GM18873 (cell line): ENCODE measurements at regions not wholly inside any gene's neighbourhood (a gene's known extent, or its start where the extent isn't known, plus 50 kb on each side); places are given as distances from the start of the nearest gene placed in this dataset.
"Not testable (repeated sequence)": the region's sequence is repeated elsewhere in the genome, so short reads cannot be mapped to it uniquely, and the experiment has no call there.

Experiments used
- ATAC-seq: cut with Tn5 transposase; IDR thresholded peaks from one replicate; pipeline ENCODE4 v1.9.1; 2021; ENCODE audit warnings: mild to moderate bottlenecking, moderate library complexity, moderate number of reproducible peaks; ENCODE audit not compliant: unreplicated experiment, low FRiP score

DNA sequence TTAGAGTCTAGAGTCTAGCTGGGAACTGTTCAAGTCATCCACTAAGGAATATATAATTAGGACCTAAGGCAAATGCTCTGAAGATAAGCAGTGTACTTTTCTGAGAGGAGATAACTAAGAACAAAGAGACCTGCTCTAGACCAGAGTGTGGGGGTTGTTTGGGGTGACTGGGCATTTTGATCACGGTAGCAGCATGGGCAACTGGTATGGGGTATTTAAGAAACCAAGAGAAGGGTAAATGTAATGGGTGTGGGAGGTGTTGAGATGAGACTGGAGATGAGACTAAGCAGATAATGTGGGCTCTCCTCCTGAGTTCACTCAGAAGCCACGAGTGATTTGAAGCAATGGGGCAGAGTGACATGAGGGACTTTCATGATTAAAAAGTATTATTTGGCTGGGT, 1082.9 kb downstream of the GATA3 start:
- no peak for ATAC-seq

DNA sequence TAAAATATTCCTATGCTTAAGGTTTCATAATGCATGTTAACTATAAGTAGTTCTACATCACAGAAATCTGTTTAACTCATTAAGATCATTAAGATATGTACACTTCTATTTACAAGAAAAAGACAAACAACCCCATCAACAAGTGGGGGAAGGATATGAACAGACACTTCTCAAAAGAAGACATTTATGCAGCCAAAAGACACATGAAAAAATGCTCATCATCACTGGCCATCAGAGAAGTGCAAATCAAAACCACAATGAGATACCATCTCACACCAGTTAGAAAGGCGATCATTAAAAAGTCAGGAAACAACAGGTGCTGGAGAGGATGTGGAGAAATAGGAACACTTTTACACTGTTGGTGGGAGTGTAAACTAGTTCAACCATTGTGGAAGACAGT, 1084.3 kb downstream of the GATA3 start:
- not testable (repeated sequence) for ATAC-seq

GRCh38 chr10:9140373-9140772, 1085.9 kb downstream of the GATA3 start:
- no peak for ATAC-seq

DNA sequence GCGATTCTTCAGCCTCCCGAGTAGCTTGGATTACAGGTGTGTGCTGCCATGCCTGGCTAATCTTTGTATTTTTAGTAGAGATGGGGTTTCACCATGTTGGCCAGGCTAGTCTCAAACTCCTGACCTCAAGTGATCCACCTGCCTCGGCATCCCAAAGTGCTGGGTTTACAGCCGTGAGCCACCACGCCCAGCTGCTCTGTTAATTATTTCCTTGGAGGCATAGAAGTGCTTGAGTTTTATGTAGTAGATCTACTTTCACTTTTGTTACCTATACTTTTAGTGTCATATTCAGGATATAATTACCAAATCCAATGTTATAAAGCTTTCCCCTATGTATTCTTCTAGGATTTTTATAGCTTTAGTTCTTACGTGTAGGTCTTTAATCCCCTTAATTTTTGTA, 1093.0 kb downstream of the GATA3 start:
- ATAC-seq = no peak

GRCh38 chr10:9149134-9149533, 1094.6 kb downstream of the GATA3 start:
- no peak for ATAC-seq

DNA sequence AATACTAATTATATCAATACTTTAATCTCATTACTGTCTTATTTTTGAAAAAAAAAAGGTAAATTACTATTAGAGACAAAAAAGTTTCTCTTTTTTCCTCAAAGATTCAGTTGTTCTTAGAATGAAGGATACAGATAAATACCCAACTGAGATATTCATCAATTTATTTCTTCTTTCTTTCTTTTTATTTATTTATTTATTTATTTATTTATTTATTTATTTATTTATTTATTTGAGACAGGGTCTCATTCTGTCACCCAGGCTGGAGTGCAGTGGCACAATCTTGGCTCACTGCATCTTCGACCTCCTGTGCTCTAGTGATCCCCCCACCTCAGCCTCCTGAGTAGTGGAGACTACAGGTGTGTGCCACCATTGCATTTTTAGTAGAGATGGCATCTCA, 1098.6 kb downstream of the GATA3 start:
- ATAC-seq = not testable (repeated sequence)

- ATAC-seq = no peak
Measured at GRCh38 chr10:9157656-9158055, 1103.2 kb downstream of the GATA3 start.

DNA sequence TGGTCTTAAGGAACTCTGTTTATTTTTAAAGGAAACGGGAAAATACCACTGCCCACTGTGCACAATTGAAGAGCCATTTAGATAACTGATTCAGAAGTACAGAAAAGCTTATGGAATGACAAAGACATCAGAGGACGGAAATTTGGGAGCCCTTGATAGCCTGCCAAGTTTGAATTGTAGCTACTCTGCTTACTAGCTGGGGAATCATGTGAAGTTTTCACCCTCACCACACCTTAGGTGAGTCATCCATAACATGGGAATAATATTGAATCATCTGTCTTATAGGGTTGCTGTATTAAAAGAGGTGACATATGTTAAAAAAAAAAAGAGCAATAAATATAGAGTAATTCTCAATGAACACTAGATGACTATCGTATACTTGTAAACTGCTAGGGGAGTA, 1104.2 kb downstream of the GATA3 start:
- no peak for ATAC-seq

DNA sequence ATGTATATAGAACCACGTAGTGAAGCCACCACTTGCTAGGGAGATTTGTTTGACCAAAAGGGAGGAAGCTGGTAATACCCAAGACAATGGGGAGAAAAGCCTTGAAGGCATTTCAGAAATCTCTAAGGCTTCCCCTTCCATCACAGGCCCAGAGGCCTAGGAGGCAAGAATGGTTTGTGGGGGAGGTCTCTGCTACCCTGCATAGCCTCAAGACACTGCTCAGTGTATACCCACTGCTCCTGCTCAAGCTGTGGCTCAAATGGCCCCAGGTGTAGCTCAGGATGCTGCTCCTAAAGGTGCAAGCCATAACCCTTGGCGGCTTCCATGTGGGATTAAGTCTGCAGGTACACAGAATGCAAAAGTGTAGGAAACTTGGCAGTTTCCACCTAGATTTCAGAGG, 1105.8 kb downstream of the GATA3 start:
- ATAC-seq = no peak

- ATAC-seq = no peak
Measured at GRCh38 chr10:9163699-9164098, 1109.2 kb downstream of the GATA3 start.

DNA sequence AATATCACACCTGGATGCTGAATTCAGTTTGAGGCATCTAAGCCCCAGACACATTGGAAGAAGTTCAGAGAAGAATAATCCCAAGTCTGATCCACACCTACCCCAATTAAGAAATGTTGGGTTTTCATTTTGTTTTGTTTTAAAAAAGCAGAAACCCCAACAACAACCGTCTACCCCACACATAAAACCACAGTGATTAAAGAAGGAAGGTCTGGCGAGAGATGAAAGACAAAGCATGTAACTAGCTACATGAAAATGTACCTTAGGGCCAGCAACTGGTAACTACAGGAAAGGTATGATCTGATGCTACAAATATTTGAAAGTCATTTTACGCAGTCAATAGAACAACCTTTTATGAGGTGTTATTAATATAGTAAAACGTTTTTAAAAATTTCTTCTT, 1112.3 kb downstream of the GATA3 start:
- ATAC-seq = no peak

DNA sequence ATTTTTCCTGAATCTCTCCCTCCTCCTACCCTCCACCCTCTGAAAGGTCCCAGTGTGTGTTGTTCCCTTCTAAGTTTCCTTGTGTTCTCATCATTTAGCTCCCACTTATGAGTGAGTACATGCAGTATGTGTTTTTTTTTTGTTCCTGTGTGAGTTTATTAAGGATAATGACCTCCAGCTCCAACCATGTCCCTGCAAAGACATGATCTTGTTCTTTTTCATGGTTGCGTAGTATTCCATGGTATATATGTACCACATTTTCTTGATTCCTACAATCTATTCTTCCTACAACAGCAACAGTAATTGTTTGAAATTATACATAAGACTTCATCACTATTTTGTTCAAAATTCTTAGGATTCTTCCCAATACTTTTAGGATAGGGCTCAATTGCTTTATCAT, 1117.8 kb downstream of the GATA3 start:
- ATAC-seq = no peak

DNA sequence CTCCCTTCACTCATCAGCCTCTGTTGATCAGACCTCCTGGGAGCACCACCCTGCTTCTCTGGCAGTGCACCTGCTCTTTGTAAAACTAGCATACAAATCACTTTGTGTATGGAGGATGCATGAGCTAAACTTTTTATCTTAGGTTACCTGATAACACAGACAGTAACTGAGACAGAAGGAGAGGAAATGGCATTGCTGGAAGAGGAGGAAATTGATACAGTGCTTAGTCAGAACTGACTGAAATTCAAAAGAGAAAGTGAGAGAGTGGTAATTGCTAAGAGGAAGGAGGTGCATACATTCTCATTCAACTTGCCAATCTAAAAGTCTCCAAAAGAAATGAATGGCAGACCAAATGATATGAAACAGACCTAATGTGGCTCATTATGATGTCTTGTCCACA, 1120.7 kb downstream of the GATA3 start:
- no peak for ATAC-seq

- ATAC-seq = not testable (repeated sequence)
Measured at GRCh38 chr10:9183197-9183880, 1128.9 kb downstream of the GATA3 start.

GRCh38 chr10:9188022-9188810, 1133.7 kb downstream of the GATA3 start:
- ATAC-seq = no peak

- ATAC-seq = no peak
Measured at GRCh38 chr10:9189448-9189847, 1135.0 kb downstream of the GATA3 start.

- no peak for ATAC-seq
Measured at GRCh38 chr10:9193120-9193519, 1138.6 kb downstream of the GATA3 start.

DNA sequence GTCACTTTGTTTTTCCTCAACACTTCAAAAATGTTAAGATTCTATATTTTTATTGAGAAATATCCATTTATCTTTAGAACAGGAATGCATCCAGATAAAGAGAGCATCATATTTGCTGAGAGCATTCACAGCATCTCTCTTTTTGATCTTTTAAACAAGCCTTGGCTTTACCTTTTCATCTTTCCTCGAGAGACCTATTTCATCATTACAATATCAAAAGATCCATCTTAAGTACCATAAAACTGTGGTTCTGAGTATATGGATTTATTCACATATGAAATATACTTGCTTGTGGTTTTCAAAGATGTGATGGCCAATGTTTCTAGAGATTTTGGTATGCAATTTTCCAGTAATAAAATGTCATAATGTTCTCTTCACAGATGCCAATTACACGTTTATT, 1140.9 kb downstream of the GATA3 start:
- no peak for ATAC-seq

GRCh38 chr10:9198611-9199010, 1144.1 kb downstream of the GATA3 start:
- no peak for ATAC-seq

- ATAC-seq = no peak
Measured at GRCh38 chr10:9205558-9205957, 1151.1 kb downstream of the GATA3 start.

DNA sequence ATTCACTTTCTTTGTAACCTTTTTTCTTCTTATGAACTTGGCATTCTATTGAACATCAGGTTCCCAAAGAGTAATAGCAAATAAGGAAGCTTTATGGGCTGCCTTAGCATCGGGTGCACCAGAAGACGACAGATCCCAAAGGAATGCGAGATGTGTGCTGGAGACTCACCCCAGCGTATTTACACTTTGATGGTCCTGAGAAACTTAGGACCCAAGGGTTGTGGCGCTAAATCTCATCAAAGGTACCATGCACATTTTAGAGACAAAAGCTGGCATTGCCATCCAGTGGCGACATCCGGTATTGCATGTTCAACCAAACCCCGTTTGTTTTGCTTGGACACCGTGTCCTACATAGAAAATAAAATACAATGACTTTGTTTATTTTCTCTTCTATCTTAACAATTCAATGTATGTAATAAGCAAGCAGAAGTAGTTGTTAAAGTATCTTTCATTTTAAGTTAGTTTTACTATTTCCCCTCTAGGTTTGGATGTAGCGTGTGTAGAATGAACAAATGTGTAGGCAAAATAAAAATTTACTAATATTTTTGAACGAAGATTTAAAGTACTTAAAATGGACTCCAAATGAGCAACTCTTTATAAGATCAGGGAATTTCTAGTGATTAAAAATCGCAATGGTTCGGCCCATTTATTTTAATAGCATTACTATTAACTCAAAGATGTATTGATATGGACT, 1154.8 kb downstream of the GATA3 start:
- peak; percentile 78 for ATAC-seq
